Esophagus squamous epithelium (tissue), 4 donors: ENCODE measurements at regions not wholly inside any gene's neighbourhood (a gene's known extent, or its start where the extent isn't known, plus 50 kb on each side); places are given as distances from the start of the nearest gene placed in this dataset.

ENCODE experiments used
- CTCF ChIP-seq, 6 experiments: fragments of 450-650 bp in 4 of 6; fragments of 200-600 bp in 2 of 6; sonication (generic) in 2 of 6; IDR thresholded peaks; one replicate each; pipeline ENCODE4 v1.5.1; 2016 to 2019; ENCODE audit warnings: antibody characterized with exemption in 6 of 6, mild to moderate bottlenecking in 4 of 6, moderate library complexity in 4 of 6
- POLR2A ChIP-seq, 4 donors: fragments of 450-650 bp; IDR thresholded peaks; one replicate each; pipeline ENCODE4 v1.6.1; 2017; ENCODE audit warnings: antibody characterized with exemption in 4 of 4, mild to moderate bottlenecking in 4 of 4, moderate library complexity in 3 of 4

- no peak for TF ChIP-seq CTCF (IDR thresholded peaks at IDR 0.05)
- TF ChIP-seq POLR2A (IDR thresholded peaks at IDR 0.05), result no peak
Measured at GRCh38 chr14:104367866-104368750, 211.5 kb upstream of the C14orf180 start.
